GM23248 (cell line): ENCODE measurements at regions not wholly inside any gene's neighbourhood (a gene's known extent, or its start where the extent isn't known, plus 50 kb on each side); places are given as distances from the start of the nearest gene placed in this dataset.

Source experiments
- EZH2 ChIP-seq: fragments of 200-600 bp; sonication (generic); IDR thresholded peaks from 2 replicates; pipeline ENCODE4 v1.6.1; 2018; ENCODE audit warnings: antibody characterized with exemption, mild to moderate bottlenecking; ENCODE audit not compliant: insufficient read depth, poor library complexity, severe bottlenecking
- EZH2phosphoT487 ChIP-seq: fragments of 200-600 bp; sonication (generic); IDR thresholded peaks from 2 replicates; pipeline ENCODE4 v1.6.1; 2018; ENCODE audit warnings: antibody characterized with exemption, moderate library complexity, mild to moderate bottlenecking, low read depth; ENCODE audit not compliant: insufficient read depth

DNA sequence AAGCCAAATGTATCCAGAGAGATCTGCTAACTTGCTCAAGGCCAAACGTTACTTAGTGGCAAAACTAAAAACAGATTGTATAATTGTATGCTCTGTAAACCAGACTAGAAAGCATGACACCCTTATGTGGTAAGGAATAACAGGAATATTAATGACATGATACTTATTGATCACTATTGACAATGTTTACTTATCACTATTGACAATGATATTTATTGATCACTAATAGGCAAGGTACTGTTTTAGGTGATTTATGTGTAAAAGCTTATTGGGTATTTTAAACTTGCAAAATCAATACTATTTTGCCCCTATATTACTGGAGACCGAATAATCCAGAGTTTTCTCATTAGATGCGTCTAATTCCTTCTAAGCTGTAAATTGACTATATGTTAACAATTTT, 985.1 kb downstream of the CDH11 start:
- TF ChIP-seq EZH2 (no peak), EZH2phosphoT487 (no peak)
